Upper lobe of left lung (tissue), 4 donors: ENCODE measurements at regions not wholly inside any gene's neighbourhood (a gene's known extent, or its start where the extent isn't known, plus 50 kb on each side); places are given as distances from the start of the nearest gene placed in this dataset.

Experiments
- EP300 ChIP-seq, 4 donors: sonication (generic); formaldehyde crosslinking; IDR thresholded peaks; one replicate each; pipeline ENCODE4 v1.5.1; 2017; ENCODE audit warnings: antibody characterized with exemption in 4 of 4, control low read depth in 2 of 4
- POLR2A ChIP-seq, 4 donors: fragments of 450-650 bp; IDR thresholded peaks; one replicate each; pipeline ENCODE4 v1.5.1; 2016 to 2017; ENCODE audit warnings: antibody characterized with exemption in 4 of 4, mild to moderate bottlenecking in 2 of 4
- POLR2AphosphoS5 ChIP-seq, 2 donors: sonication (generic); formaldehyde crosslinking; IDR thresholded peaks; one replicate each; pipeline ENCODE4 v1.5.1; 2017; ENCODE audit warnings: antibody characterized with exemption in 2 of 2
- TF ChIP-seq, protein P1 (sequence below), 6 experiments: fragments of 450-650 bp in 4 of 6; fragments of 200-600 bp in 2 of 6; sonication (generic) in 2 of 6; IDR thresholded peaks; one replicate each; pipeline ENCODE4 v1.5.1; 2016 to 2019; ENCODE audit warnings: antibody characterized with exemption in 6 of 6

DNA sequence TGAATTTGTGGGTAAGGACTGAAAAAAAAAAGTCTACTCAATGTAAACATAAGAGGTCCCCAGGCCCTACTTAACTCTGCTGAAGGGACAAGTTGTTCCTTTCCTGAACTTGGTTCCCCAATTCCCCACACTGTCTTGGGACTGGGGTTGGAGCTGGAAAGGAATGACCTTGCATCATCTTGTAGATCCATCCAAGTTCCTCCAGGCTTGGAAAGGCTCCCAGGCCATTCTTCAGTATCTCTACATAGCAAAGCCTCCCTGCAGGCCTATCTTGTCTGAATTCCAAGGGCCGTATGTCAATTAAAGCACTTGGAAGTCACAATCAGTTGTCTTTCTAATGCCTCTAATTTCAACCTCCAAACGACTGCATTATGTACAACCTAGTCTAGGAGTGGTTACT lies 361.2 kb downstream of the TMEM135 start:
- TF ChIP-seq, protein P1, sequence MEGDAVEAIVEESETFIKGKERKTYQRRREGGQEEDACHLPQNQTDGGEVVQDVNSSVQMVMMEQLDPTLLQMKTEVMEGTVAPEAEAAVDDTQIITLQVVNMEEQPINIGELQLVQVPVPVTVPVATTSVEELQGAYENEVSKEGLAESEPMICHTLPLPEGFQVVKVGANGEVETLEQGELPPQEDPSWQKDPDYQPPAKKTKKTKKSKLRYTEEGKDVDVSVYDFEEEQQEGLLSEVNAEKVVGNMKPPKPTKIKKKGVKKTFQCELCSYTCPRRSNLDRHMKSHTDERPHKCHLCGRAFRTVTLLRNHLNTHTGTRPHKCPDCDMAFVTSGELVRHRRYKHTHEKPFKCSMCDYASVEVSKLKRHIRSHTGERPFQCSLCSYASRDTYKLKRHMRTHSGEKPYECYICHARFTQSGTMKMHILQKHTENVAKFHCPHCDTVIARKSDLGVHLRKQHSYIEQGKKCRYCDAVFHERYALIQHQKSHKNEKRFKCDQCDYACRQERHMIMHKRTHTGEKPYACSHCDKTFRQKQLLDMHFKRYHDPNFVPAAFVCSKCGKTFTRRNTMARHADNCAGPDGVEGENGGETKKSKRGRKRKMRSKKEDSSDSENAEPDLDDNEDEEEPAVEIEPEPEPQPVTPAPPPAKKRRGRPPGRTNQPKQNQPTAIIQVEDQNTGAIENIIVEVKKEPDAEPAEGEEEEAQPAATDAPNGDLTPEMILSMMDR (IDR thresholded peaks at IDR 0.05) = no peak
- TF ChIP-seq POLR2A (IDR thresholded peaks at IDR 0.05) (no peak), POLR2AphosphoS5 (IDR thresholded peaks at IDR 0.05) (no peak), EP300 (IDR thresholded peaks at IDR 0.05) (no peak)
